Keratinocyte (primary cell): ENCODE measurements at regions not wholly inside any gene's neighbourhood (a gene's known extent, or its start where the extent isn't known, plus 50 kb on each side); places are given as distances from the start of the nearest gene placed in this dataset.

ENCODE experiments used
- CTCF ChIP-seq, 3 experiments: IDR thresholded peaks in 1 of 3; conservative IDR thresholded peaks in 1 of 3; optimal IDR thresholded peaks in 1 of 3; 2 replicates in 2 of 3; 3 replicates in 1 of 3; pipeline versions ENCODE3 to v1.5.1; 2011; ENCODE audit warnings: low read length in 3 of 3, mild to moderate bottlenecking in 3 of 3, moderate library complexity in 2 of 3, control low read depth in 1 of 3, inconsistent platforms in 1 of 3; ENCODE audit not compliant: insufficient read depth in 2 of 3; ENCODE audit errors: extremely low read depth in 1 of 3
- EZH2 ChIP-seq: IDR thresholded peaks from one replicate; pipeline ENCODE4 v1.6.1; 2012; ENCODE audit warnings: inconsistent platforms, mild to moderate bottlenecking, low read length, moderate library complexity

DNA sequence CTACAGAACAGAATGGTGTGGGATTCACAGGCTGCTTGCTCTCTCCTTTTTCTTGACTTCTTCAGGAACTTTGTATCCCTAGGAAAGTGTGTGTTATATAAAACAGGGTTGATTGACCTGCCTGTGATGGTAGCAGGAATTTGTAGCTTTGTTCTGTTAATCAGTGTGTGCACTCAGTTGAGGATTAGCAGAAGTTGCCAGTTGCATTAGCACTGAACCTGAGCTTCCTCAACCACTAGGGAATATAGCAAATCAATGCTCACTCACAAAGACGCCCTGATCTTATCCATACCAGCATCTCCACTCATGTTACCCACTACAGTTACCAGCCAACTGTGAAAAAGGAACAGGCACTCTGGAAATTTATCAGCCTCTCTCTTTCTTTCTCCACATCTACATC, 319.1 kb upstream of the EMCN start:
- TF ChIP-seq CTCF (optimal IDR thresholded peaks at IDR 0.05 in 1 of 3, IDR thresholded peaks at IDR 0.05 in 1 of 3, conservative IDR thresholded peaks at IDR 0.05 in 1 of 3; ENCODE audit: extremely low read depth in 1 of 3, insufficient read depth in 2 of 3, low read length in 3 of 3) (no peak), EZH2 (no peak)
